Epithelial cell of proximal tubule (primary cell): ENCODE measurements at regions not wholly inside any gene's neighbourhood (a gene's known extent, or its start where the extent isn't known, plus 50 kb on each side); places are given as distances from the start of the nearest gene placed in this dataset.

Experiments
- DNase-seq: peaks from one replicate; pipeline ENCODE4 v3.0.0-alpha.2; 2011; ENCODE audit warnings: low read depth
- H3K4me3 ChIP-seq: 2 replicates; pipeline ENCODE4 v1.5.1; 2011; ENCODE audit warnings: low read depth, mild to moderate bottlenecking, low read length
- TF ChIP-seq, protein P1 (sequence below): conservative IDR thresholded peaks from 2 replicates; pipeline ENCODE4 v1.5.1; 2012; ENCODE audit warnings: low read depth, mild to moderate bottlenecking, low read length

DNA sequence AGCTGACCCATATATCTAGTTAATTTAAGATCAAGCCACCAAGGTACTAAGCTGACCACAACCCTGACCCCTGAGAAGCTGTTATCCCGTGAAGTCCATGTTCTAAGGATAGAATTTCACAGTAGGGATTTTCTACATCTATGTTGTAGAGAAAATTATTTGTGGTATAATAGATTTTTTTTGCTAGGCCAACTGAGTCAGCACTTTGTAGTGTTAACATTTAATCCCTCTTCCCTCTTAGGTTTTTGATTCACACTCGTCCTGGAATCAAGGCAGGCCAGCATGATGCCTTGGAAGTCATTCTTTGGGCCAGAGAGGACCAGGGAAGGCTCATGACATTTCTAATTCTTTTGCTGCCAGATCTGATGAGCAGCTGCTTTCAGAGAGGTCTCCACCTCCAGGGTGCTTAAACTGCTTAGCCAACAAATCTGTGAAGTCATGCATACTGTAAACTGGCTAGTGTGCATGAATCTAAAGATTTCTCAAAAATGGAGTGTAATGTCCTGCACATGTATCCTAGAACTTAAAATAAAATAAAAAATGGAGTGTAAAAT, 102.5 kb downstream of the RBM43 start:
- H3K4me3 ChIP-seq = no peak overlapping the region
- no peak for DNase-seq
- TF ChIP-seq, protein P1, sequence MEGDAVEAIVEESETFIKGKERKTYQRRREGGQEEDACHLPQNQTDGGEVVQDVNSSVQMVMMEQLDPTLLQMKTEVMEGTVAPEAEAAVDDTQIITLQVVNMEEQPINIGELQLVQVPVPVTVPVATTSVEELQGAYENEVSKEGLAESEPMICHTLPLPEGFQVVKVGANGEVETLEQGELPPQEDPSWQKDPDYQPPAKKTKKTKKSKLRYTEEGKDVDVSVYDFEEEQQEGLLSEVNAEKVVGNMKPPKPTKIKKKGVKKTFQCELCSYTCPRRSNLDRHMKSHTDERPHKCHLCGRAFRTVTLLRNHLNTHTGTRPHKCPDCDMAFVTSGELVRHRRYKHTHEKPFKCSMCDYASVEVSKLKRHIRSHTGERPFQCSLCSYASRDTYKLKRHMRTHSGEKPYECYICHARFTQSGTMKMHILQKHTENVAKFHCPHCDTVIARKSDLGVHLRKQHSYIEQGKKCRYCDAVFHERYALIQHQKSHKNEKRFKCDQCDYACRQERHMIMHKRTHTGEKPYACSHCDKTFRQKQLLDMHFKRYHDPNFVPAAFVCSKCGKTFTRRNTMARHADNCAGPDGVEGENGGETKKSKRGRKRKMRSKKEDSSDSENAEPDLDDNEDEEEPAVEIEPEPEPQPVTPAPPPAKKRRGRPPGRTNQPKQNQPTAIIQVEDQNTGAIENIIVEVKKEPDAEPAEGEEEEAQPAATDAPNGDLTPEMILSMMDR = no peak

DNA sequence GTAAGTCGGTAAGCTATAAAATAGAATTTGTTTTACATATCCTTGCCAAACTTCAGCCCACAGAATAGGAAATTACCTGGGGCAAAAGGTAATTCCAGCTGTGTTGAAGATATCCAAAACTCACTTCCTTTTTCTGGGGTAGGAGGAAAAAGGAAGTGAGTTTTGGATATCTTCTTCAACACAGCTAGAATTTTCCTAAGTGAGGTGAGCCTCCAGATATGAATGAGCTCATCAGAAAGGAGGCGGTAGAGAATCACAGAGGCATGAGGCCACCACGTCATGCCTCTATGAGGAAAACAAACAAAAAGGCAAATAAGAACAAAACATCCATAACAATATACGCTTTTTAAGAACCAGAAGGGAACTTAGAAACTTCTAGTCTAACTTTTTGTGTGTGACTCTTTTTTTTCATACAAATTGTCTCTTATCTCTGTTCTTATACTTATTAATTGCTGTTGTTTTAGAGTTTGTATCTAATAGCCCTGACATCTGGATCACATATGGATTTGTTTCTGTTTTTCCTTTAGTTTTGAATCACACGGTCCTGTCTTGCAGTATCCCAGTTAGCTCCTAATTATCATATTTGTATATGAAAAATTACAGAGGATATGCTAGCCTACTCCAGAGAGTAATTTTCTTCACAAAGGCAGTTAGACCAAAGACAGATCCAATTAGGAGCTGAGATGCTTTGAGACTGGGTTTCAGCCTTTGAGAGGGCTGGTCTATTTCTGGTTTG, 104.5 kb downstream of the RBM43 start:
- no peak for DNase-seq
- TF ChIP-seq, protein P1 = no peak
- H3K4me3 ChIP-seq = no peak overlapping the region

DNA sequence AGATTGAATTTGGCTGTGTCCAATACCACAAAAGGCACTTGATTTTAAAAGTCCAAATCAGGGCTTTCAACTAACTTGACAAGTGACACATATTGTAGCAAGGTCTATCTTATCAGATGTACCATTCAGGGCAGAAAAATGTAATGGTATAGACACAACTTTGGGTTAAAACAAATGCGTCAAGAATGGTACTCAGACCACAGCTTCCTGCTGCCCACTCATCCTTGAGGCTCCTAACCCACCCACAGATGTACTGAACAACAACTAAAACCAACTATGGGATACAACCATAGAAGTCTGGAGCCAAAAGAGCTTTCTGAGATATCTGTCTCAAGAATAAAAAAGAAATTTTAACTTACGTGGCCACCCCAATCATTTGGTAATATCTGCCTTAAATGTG, 105.2 kb downstream of the RBM43 start:
- no peak overlapping the region for H3K4me3 ChIP-seq
- TF ChIP-seq, protein P1 = no peak
- DNase-seq = no peak

DNA sequence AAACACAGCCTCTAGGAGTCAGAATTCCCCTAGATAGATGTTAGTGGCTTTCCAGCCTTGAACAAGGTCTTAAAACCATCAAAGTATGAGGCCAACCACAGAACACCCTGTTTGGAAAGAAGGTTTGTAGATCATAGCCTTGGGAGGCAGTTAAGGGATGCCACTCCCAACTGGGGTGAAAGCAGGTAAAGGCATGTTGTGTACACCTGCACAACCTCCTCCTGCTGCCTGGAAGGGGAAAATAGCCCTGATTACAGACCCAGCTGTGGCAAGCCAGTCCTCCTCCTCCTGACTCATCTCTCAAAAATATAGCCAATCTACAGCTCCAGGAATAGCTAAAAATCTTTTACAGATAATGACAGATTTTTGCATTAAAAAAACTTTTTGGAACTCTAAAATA, 108.1 kb downstream of the RBM43 start:
- no peak for DNase-seq
- no peak overlapping the region for H3K4me3 ChIP-seq
- TF ChIP-seq, protein P1 = no peak

DNA sequence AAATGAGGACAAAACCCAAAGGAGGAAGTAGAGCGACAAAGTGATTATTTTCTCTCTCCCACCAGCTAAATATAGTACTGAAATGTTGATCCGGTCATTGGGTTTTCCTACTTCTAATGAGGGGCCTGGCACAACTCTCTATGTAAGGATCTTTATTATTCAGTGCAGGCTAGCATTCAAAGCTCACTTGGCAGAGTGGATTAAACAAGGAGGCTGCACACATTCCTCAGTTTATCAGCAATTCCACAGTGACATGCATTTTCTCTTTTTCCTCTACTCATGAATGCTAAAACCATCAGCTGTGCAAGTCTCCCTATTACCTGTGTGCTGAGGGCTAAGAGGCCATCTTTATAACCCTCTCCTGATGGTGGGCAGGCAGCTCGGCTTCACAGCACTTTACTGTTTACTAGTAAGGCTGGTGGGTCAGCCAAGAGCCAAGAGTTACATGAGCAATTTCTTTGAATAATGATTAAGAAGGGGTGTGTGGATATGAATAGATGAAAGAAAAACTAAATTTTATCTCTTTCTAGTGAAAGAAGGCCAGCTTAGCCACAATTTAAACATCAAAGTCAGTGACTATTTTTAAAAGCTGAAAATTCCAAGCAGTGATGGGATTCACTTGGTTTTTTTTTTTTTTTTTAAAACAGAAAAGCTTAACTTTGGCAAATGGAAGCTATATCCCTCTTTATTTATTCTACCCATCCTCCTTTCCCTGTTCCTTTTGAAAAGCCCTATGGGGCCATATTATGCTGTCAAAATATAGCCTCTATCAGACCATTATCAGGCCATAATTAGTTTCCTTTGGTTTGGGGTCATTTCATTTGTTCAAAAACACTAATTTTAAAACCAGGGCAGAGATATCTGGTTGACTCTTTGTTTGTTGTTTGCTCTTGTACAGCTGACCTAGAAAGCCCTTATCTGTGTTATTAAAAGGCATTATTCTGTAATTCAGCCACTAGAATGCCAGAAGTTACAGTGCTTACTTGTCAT, 111.0 kb downstream of the RBM43 start:
- DNase-seq = no peak
- TF ChIP-seq, protein P1 = no peak
- no peak overlapping the region for H3K4me3 ChIP-seq

DNA sequence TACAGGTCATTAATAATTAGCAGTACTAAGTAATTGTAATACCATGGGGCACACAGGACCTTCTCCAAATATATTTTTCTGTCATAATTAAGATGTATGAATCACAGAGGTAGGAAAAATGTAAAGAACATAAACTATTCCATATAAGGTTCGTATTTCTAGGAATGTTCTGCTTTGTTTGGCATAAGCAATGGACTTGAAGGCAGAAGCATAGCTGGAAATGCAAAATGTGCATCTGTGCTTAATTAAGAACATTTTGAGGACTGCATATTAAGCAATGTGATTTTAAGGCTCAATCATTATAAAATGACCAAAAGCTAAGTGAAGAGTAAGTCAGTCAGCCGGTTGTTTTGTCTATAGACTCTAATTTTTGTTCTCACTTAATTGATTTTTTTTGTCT, 123.2 kb downstream of the RBM43 start:
- DNase-seq = no peak
- TF ChIP-seq, protein P1 = no peak
- no peak overlapping the region for H3K4me3 ChIP-seq
